OCI-LY7 (cell line): ENCODE measurements at regions not wholly inside any gene's neighbourhood (a gene's known extent, or its start where the extent isn't known, plus 50 kb on each side); places are given as distances from the start of the nearest gene placed in this dataset.

Experiments
- CTCF ChIP-seq: fragments of 200-600 bp; sonication (generic); conservative IDR thresholded peaks from 2 replicates; pipeline ENCODE4 v1.5.1; 2014; ENCODE audit warnings: mild to moderate bottlenecking, antibody characterized with exemption, low read length, moderate library complexity, mixed read lengths
- EZH2phosphoT487 ChIP-seq: fragments of 200-600 bp; sonication (generic); IDR thresholded peaks from 2 replicates; pipeline ENCODE4 v1.6.1; 2018; ENCODE audit warnings: low read depth, borderline replicate concordance, mild to moderate bottlenecking, mixed run types, antibody characterized with exemption, low read length, moderate library complexity, mixed read lengths

GRCh38 chr10:53679666-53680065 lies 907.1 kb upstream of the MBL2 start:
- TF ChIP-seq CTCF (no peak), EZH2phosphoT487 (no peak)
